NCI-H2029 treated with DMSO at 0.1 percent for 48 hours (cell line): ENCODE measurements at regions not wholly inside any gene's neighbourhood (a gene's known extent, or its start where the extent isn't known, plus 50 kb on each side); places are given as distances from the start of the nearest gene placed in this dataset.
"Not testable (repeated sequence)": the region's sequence is repeated elsewhere in the genome, so short reads cannot be mapped to it uniquely, and the experiment has no call there.

Experiments used
- DNase-seq: peaks from one replicate; lab custom pipeline; 2025; lab: John Stamatoyannopoulos, UW

DNA sequence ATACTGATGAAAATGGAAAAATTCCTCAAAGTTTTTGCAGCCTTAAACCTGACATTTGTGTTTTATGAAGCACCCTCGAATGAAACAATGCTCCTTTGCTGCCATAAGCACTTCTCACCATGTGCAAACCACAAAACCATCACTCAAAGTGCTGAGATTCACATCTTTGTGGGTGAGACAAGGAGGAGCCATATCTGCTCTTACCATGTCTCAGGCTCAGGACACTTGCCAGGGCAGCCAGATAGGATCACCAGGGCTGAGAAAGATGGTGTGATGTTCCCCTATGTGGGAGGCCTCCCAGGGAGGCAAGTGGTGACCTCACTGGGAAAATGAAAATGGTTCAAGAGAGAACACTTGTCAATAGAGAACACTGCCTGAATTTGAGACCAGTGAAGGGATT is 120.4 kb downstream of the CCDC34 start:
- DNase-seq = no peak

GRCh38 chr11:27241311-27242122 is 121.5 kb downstream of the CCDC34 start:
- no peak for DNase-seq

DNA sequence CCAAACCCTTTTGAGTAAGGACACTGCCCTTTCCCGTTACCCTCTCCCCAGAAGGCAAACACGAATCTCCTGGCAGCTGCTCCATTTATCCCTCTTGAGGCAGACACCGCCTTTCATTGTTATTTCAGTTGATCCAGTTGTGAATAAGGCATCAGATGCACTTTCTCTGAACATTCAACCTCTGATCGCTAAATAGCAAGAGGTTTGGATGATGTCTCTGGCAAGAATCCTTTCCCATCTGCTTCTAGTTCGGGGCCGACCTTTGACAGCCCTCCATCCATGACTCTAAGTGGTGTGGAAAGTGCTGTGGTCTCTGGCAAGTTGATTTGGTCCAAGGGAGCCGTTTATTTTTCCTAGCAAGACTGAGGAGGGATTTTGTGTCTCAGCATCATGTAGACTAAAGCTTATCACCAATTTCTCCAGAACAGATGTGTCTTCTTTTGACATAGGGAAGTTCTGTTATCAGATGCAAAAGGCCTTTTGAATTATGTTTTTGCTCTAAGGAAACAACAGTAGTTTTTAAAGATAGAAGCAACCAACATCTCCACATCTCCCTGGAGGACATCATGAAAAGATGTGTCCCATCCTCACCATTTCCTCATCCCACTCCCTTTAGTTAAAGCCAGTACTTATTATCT is 123.6 kb downstream of the CCDC34 start:
- no peak for DNase-seq

- DNase-seq = no peak
These were observed 124.2 kb downstream of the CCDC34 start for GRCh38 chr11:27238811-27239210.

GRCh38 chr11:27237643-27238042 is 125.4 kb downstream of the CCDC34 start:
- DNase-seq = no peak

DNA sequence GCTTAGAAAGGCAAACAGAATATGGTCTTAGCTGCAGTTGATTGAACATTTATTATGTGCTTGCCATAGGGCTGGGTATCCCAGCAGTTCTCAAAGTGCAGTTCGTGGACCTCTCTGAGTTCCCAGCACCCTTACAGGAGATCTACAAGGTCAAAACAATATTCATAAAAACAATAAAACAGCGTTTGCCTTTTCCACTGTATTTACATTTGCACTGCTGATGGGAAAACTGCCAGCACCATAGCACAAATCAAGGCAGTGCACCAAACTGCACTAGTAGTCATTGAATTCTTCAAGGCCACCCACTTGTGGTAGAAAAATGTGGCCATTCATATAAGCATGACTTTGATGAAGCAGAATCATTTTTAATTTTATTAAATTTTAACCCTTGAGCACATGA is 128.1 kb downstream of the CCDC34 start:
- DNase-seq = no peak

DNA sequence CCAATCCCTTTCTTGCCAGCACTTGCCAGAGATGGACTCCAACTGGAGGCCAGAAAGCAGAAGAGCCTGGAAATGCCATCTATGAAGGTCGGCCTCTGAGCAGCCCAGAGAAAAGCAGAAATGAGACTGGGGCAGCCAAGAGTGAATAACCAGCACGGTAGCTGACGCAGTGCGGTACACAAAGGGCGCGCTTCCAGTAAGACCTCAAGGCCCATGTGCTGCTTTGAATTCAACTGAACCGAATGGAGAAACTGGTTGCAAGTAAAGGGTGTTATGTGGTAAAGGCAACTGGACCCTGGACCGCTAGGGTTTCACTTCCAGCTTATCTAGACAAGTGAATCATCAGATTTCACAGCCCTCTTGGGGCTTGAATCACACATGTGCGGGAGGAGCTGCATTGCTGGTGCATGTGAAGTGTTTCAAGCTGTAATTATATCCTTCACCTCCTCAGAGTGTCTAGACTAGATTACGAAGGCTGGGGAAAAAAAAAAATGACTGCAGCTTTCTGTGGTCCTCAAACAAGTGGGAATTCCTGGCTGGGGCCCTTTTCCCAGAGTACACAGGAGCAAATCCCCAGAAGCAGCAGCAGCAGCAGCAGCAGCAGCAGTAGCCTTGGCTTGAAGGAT is 128.9 kb downstream of the CCDC34 start:
- peak; percentile 19 for DNase-seq

DNA sequence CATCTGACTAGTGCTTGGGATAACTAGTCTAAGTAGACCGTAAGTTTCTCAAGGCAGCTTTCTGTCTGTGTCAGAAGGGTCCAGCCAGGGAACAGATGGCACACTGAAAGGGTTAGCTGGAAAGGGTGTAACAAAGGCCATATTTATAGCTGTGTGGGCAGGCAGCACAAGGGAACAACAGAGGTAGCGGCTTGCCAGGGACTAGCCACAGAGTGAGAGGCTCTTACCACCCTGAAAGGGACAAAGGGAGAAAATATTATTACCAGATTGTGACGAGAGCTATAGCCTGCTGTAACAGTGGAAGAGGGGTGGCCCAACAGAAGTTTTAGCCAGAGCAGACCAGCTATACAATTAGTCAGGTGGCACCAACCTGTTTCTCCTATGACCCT is 129.4 kb downstream of the CCDC34 start:
- DNase-seq = no peak

GRCh38 chr11:27231530-27231929 is 131.5 kb downstream of the CCDC34 start:
- no peak for DNase-seq

GRCh38 chr11:27230192-27230572 is 132.8 kb downstream of the CCDC34 start:
- DNase-seq = no peak

DNA sequence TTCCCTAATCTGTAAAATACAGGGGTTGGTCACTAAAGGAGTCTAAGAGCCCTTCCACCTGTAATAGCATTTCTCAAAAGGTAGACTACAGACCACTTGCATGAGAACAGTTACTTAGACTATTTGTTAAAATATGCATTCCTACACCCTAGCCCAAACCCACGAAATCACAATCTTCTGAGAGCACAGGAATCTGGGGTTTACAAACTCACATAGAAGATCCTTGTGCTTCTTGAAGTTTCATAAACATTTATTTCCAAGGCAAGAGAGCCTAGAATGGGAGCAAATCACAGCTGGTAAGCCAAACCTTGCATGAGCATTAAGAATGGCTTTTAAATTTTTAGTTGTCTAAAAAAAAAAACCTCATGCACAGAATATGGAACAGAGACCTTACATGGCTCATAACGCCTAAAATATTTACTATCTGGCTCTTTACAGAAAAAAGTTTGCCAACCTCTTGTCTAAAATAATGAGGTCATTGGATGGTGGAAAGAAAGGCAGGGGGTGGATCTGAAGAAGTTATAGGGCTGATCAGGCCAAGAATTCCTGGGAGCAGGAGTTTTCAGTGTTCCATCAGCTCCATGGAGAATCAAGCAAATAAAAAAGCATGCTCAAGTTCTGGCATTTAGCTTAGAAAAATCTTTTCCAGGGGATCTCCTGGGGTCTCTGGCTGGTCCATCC is 133.4 kb downstream of the CCDC34 start:
- no peak for DNase-seq

- DNase-seq = no peak
These were observed 134.1 kb downstream of the CCDC34 start for GRCh38 chr11:27228906-27229290.

DNA sequence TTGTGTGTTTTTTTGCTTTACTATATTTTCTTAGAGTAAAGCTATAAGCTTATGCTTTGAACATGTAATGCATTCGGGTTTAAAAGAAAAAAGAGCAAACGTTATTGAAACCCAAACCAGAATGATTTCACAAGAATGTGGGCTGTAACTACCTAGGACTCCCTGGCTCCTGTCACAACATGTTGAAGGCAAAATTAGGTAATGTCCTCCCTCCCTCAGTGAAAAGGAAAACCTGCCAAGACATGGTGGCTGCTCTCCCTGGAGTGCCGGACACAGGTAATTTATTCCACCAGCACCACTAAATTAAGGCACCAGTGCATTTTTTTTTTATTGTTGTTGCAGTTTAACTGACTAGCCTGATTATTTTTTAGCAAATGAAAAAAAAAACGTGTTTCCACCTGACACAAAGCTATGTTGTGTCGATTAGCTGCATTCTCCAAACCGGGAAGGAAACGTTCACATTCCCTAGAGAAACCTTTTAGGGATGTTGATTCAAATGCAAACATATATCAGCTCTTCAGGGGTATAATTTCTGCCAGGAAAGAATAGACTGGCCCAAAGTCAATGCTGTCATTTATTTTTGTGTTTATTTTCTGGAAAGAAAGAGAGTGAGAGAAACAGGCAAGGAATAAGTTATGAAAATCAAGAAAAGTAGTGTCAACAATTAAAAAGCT is 134.6 kb downstream of the CCDC34 start:
- no peak for DNase-seq

GRCh38 chr11:27227736-27228135 is 135.3 kb downstream of the CCDC34 start:
- no peak for DNase-seq

DNA sequence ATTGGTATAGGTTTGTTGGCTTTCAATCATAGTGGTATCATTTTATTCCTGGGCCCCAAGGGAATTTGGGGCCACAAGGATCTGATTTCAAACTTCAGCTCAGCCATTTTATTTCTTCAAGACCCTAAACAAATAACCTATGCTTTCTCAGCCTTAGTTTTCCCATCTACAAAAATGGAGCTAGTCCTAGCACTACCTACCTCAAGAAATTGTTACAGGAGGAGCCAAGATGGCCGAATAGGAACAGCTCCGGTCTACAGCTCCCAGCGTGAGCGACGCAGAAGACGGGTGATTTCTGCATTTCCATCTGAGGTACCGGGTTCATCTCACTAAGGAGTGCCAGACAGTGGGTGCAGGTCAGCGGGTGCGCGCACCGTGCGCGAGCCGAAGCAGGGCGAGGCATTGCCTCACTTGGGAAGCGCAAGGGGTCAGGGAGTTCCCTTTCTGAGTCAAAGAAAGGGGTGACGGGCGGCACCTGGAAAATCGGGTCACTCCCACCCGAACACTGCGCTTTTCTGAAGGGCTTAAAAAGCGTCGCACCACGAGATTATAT is 143.5 kb downstream of the CCDC34 start:
- DNase-seq = not testable (repeated sequence)

GRCh38 chr11:27218421-27219038 is 144.5 kb downstream of the CCDC34 start:
- DNase-seq = no peak

DNA sequence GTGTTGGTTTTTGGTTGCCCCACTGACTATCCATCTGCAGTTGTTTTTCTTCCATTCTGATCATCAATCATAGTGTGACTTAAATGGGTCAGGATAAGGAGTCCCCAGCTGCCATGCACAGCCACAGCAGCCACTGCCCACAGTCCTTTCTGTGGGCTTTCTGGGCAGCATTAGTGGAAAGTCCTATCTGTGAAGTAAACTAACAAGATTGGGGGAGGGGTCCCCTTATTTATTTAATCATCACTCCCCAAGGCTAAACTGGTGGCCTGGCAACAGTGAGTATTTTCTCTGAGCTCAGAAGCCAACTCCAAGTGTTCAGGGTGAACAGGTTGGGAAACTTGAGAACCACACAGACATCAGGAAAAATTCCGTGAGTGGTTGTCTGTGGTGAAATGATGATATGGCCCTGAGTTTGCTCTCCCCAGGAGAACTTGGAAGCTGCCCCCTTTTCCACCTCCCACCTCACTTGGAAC is 145.0 kb downstream of the CCDC34 start:
- no peak for DNase-seq

- DNase-seq = no peak
These were observed 145.5 kb downstream of the CCDC34 start for GRCh38 chr11:27217496-27217895.

DNA sequence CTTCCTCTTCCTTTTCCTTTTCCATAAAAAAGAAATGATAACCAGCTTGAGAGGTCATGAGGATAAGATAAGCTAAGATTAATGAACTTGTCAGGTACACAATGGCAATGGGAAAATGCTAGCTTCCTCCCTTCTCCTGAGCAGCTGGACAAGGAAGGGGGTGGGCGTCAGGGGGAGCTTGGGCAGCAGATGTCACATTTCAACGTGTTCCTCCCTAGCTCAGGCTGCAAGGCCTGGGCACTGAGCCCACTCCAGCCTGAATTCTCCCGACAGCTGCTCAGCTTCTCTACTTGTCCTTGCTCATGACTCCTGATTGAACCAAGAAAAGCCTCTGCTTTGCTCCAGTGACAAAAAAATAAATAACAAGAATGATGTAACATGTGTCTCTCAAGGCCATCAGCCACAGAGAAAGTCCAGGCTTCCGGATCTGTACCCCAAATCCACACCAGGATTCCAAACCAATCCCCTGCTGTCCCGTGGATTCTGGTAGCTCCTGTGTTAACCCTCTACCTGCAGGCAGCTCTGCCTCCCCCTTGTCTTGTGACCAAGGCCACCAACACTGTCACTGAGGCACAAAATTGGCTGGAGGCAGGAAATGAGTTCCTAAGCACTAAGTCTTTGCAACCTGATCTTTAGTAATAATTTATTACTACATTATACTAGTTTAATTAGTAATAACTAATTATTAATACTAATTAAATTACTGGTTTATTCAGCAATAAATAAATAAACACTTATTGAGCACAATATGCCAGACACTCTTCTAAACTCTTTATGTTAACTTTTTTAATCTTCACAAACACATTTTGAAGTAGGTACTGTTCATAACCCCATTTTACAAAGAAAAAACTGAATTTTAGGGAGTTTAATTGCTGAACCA is 146.5 kb downstream of the CCDC34 start:
- DNase-seq = peak; percentile 41
